ENCODE measurements at regions not wholly inside any gene's neighbourhood (a gene's known extent, or its start where the extent isn't known, plus 50 kb on each side); places are given as distances from the start of the nearest gene placed in this dataset.

- TF ChIP-seq POLR2A (IDR thresholded peaks at IDR 0.05) (no peak), CTCF (IDR thresholded peaks at IDR 0.05) (no peak)
These were observed 290.0 kb downstream of the CYP26B1 start for GRCh38 chr2:71857636-71858035.

Measured in prostate gland (tissue), 2 donors.